ENCODE measurements at regions not wholly inside any gene's neighbourhood (a gene's known extent, or its start where the extent isn't known, plus 50 kb on each side); places are given as distances from the start of the nearest gene placed in this dataset.

DNA sequence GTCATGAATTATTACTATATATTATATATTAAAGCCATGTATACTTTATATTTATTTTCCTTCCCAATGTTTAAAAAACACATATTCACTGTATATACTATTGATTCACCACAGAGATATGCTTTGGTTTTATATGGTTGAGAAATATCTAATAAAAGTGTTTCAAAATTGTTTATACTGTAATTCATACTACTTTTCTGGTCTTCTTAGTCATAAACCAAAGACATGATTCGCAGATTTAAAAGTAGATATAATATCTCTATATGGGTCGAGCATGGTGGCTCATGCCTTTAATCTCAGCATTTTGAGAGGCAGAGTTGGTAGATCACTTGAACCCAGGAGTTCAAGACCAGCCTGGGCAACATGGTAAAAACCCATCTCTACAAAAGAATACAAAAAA is 738.4 kb downstream of the USP25 start:
- TF ChIP-seq, protein P1, sequence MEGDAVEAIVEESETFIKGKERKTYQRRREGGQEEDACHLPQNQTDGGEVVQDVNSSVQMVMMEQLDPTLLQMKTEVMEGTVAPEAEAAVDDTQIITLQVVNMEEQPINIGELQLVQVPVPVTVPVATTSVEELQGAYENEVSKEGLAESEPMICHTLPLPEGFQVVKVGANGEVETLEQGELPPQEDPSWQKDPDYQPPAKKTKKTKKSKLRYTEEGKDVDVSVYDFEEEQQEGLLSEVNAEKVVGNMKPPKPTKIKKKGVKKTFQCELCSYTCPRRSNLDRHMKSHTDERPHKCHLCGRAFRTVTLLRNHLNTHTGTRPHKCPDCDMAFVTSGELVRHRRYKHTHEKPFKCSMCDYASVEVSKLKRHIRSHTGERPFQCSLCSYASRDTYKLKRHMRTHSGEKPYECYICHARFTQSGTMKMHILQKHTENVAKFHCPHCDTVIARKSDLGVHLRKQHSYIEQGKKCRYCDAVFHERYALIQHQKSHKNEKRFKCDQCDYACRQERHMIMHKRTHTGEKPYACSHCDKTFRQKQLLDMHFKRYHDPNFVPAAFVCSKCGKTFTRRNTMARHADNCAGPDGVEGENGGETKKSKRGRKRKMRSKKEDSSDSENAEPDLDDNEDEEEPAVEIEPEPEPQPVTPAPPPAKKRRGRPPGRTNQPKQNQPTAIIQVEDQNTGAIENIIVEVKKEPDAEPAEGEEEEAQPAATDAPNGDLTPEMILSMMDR (conservative IDR thresholded peaks at IDR 0.05; ENCODE audit: low read depth in 2 of 2), result no peak
- no peak for TF ChIP-seq NANOG (IDR thresholded peaks at IDR 0.05; ENCODE audit: borderline replicate concordance)

Measured in GM23338 (cell line).